Kidney tubule cell (primary cell): ENCODE measurements at regions not wholly inside any gene's neighbourhood (a gene's known extent, or its start where the extent isn't known, plus 50 kb on each side); places are given as distances from the start of the nearest gene placed in this dataset.

ENCODE experiments used
- DNase-seq: peaks from one replicate; pipeline ENCODE4 v3.0.0-alpha.2; 2018; ENCODE audit warnings: low spot score

DNA sequence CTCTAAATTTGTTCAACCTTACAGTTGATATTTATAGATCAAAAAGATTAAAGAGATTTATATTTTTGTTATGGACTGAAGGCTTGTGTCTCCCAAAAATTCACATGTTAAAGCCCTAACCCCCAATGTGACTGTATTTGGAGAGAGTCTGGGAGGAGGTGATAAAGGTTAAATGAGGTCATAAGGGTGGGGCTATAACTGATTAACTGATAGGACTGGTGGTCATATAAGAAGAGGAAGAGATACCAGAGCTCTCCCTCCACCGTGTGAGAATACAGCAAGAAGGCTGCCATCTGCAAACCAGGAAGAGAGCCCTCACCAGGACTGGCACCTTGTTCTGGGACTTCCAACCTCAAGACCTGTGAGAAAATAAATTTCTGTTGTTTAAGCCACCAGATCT is 264.3 kb downstream of the ENC1 start:
- no peak for DNase-seq

DNA sequence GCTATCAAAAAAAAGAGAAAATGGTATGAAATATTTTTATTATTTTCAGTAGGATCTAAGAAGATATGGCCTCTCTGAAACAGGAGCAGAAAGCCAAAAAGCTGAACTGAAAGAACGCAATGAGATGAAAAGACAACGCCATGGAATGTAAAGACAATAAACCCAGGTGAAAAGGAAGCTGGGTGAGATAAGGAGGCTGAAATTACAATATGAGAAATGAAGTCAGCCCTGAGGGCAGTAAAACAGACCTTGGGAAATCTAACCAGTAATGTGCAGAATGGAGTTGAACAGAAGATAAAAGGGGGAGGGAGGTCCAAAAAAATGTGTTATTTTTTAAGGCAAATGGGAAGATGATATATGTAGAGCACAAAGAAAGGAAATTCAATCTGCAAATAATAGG is 265.3 kb downstream of the ENC1 start:
- DNase-seq: no peak

GRCh38 chr5:74374656-74375055 is 265.9 kb downstream of the ENC1 start:
- no peak for DNase-seq

DNA sequence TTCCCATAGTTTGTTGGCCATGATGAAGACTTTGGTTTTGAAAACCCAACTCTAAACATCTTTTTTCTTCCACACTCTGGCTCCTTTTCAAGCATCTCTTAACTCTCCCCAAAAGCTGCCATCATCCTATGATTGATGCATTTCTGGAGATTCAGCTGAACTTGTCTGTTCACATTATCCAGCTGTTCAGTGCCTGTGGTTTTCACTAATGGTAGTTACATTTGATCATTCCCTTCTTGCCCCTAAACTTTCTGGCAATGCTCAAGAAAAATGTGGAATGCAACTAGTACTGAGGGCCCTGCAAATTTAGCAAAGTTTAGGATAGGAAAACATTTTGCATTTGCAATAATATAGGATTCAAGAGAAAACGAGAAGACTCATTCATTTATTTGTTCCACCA is 267.5 kb downstream of the ENC1 start:
- no peak for DNase-seq

DNA sequence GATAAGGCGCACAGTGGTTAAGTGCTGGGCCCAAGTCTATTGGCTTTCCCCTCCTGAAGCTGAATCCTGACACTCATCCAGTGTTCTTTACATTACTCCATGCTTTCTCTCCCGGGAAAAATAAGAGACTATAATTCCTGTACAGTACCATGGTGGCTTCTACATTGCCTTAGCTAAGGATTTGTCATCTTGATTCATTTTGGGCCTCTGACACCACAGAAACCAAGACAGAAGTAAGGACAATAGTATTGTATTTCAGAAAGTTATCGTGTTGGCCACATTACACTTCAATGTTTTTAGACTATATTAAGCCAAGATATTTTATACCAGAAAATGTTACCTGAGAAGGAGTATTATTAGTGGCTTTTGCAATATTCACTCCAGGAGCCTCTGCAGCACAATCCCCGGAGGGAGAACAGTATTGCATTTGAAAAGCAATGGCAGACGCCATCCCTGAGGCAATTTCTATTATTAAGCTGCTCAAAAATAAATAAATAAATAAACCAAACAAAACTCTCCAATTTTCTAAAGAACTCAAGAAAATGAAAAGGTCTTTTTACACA is 267.9 kb downstream of the ENC1 start:
- no peak for DNase-seq

GRCh38 chr5:74372051-74372450 is 268.5 kb downstream of the ENC1 start:
- no peak for DNase-seq

- DNase-seq: no peak
These were observed 268.9 kb downstream of the ENC1 start for GRCh38 chr5:74371621-74372020.

DNA sequence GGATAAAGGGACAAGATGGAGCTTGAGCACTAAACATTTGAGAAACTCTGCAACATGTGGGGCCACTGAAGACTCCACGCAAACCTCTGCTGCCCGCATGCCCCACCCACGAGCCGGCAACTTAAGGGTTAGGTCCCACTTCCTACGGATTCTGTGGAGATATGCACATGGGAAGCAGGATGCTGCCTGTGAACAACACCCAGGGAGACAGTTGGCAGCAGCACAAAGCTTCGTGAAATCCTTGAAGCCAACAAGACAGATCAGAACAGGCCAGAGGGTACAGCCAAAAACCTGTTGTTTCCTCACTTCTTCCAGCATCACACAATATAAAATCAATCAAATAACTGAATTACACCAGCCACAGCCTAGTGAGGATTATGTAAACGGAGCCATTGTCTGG is 270.4 kb downstream of the ENC1 start:
- DNase-seq: no peak

DNA sequence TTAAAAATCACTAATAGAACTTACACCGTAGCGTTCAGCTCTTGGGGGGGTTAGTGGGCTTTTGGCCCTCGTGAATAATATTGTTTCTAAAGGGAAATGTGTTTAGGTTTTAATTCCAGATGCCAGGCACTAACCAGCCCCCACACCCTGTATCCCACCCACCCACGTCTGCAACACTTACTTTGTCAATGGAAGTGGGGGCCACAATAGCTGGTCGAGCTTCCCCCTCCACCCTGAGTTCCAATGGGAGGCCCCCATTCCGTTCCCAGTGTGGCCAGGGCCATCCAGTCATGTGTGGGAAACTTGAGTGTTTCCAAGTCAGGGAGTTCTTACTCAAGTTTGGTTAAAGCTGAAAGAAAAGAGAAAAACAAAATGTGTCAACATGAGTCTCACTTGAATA is 271.4 kb downstream of the ENC1 start:
- no peak for DNase-seq

- no peak for DNase-seq
These were observed 272.6 kb downstream of the ENC1 start for GRCh38 chr5:74367934-74368333.

DNA sequence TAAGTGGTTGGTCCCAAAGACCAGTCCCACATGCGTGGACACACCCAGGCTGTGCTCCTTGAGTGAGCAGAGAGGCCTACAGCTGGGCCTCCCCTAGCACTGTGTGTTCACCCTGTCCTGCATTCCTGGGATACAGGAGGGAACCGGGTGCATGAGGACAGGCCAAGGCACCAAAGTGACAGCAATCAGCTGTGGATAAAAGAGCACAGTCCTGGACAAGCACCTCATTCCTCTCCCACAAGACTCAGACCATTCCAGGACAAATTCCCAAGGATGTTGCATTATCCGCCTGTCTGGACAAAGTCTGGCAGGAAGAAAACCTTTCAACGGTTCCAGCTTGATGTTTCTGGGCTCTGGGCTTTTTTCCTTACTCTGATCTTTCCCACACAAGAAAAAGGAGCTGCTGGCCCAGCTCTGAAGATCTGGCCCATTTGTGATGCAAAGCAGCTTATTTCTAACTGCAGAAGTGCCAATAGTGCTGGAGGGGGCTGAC is 273.2 kb downstream of the ENC1 start:
- DNase-seq: no peak

DNA sequence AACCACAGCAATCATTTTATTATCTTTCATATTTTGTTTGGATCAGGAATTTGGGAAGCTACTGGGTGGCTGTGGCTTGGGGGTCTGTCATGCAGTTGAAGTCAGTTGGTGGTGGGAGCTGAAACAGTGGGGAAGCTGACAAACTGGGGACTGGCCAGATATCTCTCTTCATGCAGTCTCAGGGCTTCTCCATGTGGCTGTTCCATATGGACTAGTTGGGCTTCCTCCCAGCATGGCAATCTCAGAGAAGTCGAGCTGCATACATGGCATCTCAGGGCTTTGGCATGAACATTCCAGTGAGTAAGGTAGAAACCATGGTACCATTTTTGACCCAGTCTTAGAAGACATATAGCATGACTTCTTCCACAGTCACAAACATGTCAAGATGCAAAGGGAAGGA is 274.8 kb downstream of the ENC1 start:
- no peak for DNase-seq

DNA sequence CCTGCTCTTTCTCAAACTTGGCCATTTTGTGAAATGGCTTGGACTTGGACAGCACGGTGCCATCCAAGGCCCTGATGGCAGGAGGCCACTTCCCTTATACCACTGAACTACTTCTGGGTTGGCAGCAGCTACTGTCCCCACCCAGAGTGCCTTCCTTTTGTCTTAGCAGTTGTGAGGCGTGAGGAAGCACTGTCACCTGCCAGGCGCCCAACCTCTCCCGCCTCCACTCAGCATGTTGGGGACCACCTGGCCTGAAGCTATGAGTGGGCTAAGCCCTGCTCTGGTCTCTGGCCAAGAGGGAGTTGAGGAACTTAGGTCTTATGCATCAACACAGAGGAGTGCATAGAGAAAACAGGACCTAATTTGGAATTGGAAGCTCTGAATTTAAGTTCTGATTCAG is 276.0 kb downstream of the ENC1 start:
- no peak for DNase-seq

GRCh38 chr5:74363603-74364205 is 276.8 kb downstream of the ENC1 start:
- DNase-seq: no peak

DNA sequence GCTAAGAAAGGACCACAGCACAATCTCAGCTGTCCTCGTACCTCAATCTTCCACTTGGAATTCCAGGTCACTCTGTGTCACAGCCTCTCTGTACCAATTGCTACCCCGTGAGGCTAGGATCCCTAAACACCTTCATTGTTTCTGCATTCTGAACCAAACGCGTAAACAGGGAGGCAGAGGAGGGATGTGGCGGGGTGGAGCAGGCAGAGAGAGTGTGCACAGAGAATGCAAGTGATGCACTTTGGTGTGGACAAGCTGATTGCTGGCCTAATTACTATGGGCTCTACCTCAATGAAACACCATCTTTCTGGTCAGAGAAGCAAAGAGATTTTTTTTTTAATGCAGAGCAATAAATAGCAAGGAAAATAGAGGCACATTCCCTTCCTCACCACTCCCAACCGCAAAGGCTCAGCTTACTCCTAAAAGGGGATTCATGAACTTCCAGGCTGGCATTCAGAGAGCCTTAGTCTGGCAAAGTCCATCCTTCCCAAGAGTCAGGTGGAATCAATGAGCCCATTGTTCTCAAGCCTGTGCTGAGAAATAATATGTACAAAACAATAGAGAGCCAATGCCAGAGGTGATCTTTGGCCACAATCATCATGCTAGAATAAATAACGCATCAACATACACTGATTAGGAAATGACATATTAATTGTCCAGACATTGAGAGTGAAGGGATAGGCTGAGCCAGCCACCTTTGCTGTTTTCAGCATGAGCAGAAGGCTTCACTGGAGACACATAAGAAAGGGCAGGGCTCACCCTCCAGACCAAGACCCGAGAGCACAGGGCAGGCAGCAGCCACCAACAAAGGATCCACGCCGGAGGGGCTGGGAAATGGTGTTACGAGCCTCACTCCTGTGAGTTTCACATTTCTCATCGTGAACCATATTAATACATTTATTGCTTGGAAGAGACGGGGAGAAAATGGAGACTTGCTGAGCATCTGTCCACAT is 278.8 kb downstream of the ENC1 start:
- no peak for DNase-seq

DNA sequence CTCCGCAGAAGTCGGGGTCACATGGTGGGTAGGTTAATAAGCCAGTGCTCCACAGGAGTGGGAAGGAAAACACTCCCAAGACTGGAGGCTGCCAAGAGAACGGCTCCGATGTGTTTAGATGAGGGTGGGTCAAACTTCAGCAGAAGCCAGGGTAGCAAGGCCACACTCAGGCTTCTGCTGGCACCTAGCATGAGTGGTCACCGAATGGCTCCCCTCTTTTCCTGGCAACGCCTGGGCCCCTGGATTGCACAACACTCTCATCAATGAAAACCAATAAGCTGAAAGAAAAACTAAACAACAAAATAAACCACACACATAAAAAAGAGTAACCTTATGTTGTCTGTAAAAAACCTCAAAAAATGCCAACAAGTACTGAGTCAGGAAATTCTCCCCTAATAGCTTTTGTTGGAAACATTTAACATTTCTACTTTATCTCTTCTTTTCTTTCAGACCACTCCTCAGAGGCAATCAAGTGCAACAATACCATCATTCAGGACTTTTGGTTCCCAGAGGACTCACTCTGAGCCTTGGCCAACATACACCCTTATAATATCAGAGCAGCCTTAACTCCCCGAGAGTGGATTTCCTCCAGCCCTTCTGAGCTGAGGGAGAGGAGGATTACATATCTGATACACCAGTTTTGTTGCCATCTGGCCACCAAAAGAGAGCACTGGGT is 279.9 kb downstream of the ENC1 start:
- DNase-seq: no peak

- no peak for DNase-seq
These were observed 282.7 kb downstream of the ENC1 start for GRCh38 chr5:74357827-74358226.

GRCh38 chr5:74356009-74356695 is 284.4 kb downstream of the ENC1 start:
- DNase-seq: no peak

GRCh38 chr5:74355041-74355824 is 285.3 kb downstream of the ENC1 start:
- no peak for DNase-seq

GRCh38 chr5:74352256-74352655 is 288.3 kb downstream of the ENC1 start:
- DNase-seq: no peak
